ENCODE measurements at regions not wholly inside any gene's neighbourhood (a gene's known extent, or its start where the extent isn't known, plus 50 kb on each side); places are given as distances from the start of the nearest gene placed in this dataset.

- H3T11ph ChIP-seq (ENCODE audit: low read length): no peak overlapping the region
- H2BK120ac ChIP-seq (ENCODE audit: low read depth, low read length, poor library complexity, severe bottlenecking): no peak overlapping the region
- WGBS (ENCODE audit: extremely low coverage, insufficient read length, low lambda C conversion rate): no CpG with 5 or more reads among the region's 2 CpGs
- Mint-ChIP-seq H3K27ac (no peak overlapping the region), H3K27me3 (ENCODE audit: low read depth) (no peaks in the 10 kb centered on the region; the same call in 1 of the 2 replicates), H3K4me3 (no peak overlapping the region), H3K36me3 (ENCODE audit: insufficient read depth in 1 of 3, low read depth in 3 of 3) (no peaks in the 10 kb centered on the region), H3K9me3 (no peaks in the 10 kb centered on the region), H3K4me1 (0 out of 4 replicates have a peak, but pooled peaks cover 0 to 4% of the 10 kb centered on the region in 2 experiments)
- no peak overlapping the region for H3K56ac ChIP-seq (ENCODE audit: insufficient read length, low read depth, low read length)
- H2AFZ ChIP-seq (ENCODE audit: low read length): no peak overlapping the region
- no peak overlapping the region for H4K5ac ChIP-seq (ENCODE audit: insufficient read length, low read depth, low read length)
- H3K79me2 ChIP-seq (ENCODE audit: insufficient read depth, low read length): no peaks in the 10 kb centered on the region
- H3K9me3 ChIP-seq (ENCODE audit: control insufficient read depth, low read depth, low read length): no peaks in the 10 kb centered on the region
- no peak overlapping the region for H4K91ac ChIP-seq (ENCODE audit: insufficient read length, low read depth, low read length)
- no peaks in the 10 kb centered on the region for H3K4me1 ChIP-seq (ENCODE audit: insufficient read depth, low read length)
- no peak overlapping the region for H2BK15ac ChIP-seq (ENCODE audit: low read depth, low read length)
- no peak overlapping the region for H3K14ac ChIP-seq (ENCODE audit: insufficient read depth, low read length)
- no peak overlapping the region for H2AK5ac ChIP-seq (ENCODE audit: insufficient read length, low read length)
- no peaks in the 10 kb centered on the region for H3K23me2 ChIP-seq (ENCODE audit: insufficient read length, low read depth, low read length, poor library complexity, severe bottlenecking)
- H2BK20ac ChIP-seq (ENCODE audit: low read depth, low read length, poor library complexity, severe bottlenecking): no peak overlapping the region
- TF ChIP-seq, protein P1, sequence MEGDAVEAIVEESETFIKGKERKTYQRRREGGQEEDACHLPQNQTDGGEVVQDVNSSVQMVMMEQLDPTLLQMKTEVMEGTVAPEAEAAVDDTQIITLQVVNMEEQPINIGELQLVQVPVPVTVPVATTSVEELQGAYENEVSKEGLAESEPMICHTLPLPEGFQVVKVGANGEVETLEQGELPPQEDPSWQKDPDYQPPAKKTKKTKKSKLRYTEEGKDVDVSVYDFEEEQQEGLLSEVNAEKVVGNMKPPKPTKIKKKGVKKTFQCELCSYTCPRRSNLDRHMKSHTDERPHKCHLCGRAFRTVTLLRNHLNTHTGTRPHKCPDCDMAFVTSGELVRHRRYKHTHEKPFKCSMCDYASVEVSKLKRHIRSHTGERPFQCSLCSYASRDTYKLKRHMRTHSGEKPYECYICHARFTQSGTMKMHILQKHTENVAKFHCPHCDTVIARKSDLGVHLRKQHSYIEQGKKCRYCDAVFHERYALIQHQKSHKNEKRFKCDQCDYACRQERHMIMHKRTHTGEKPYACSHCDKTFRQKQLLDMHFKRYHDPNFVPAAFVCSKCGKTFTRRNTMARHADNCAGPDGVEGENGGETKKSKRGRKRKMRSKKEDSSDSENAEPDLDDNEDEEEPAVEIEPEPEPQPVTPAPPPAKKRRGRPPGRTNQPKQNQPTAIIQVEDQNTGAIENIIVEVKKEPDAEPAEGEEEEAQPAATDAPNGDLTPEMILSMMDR (conservative IDR thresholded peaks at IDR 0.05): no peak
- H3K4ac ChIP-seq (ENCODE audit: low read depth, low read length): no peak overlapping the region
- no peak overlapping the region for H2BK12ac ChIP-seq (ENCODE audit: insufficient read length, low read depth, low read length)
- no peak overlapping the region for H3K4me2 ChIP-seq (ENCODE audit: insufficient read depth, insufficient read length, low read length)
- H3K27me3 ChIP-seq (ENCODE audit: insufficient read depth, low read length): no peaks in the 10 kb centered on the region
- no peaks in the 10 kb centered on the region for H4K20me1 ChIP-seq (ENCODE audit: control insufficient read depth, insufficient read depth, insufficient read length)
- DNase-seq: no peak
- H4K8ac ChIP-seq (replicated peaks; ENCODE audit: insufficient read length, low read depth, low read length): no peak overlapping the region
- H3K23ac ChIP-seq (ENCODE audit: insufficient read length, low read depth, low read length): no peak overlapping the region
- no peak overlapping the region for H2BK5ac ChIP-seq (ENCODE audit: insufficient read length, low read length)
- H3K18ac ChIP-seq (ENCODE audit: insufficient read length, low read depth, low read length): no peak overlapping the region
- no peaks in the 10 kb centered on the region for H3K79me1 ChIP-seq (ENCODE audit: insufficient read depth, low read depth, low read length, poor library complexity, severe bottlenecking)
- H3K27ac ChIP-seq (ENCODE audit: insufficient read length, low read depth, low read length): no peak overlapping the region
- no peak overlapping the region for H3K9ac ChIP-seq (ENCODE audit: extremely low read depth, insufficient read length, low read length)
Measured at GRCh38 chr21:32207406-32207716, 71.5 kb downstream of the MIS18A start.
